ENCODE measurements at regions not wholly inside any gene's neighbourhood (a gene's known extent, or its start where the extent isn't known, plus 50 kb on each side); places are given as distances from the start of the nearest gene placed in this dataset.

DNA sequence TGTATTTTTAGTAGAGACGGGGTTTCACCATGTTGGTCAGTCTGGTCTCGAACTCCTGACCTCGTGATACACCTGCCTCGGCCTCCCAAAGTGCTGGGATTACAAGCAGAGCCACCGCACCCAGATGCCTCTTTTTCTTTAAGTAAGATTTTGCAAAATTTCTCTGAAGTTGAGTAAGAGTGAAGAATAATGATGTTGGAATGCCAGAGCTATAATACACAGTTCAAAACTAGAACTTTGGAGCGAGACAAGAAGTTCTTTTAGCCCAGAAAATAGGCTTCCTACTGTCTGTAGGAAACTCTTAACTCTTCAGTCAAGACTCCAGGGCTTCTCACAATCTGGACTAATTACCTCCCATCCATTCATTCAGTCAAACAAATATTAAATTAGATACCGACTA lies 51.4 kb downstream of the MARCHF4 start:
- no peak for DNase-seq (ENCODE audit: low read depth in 4 of 4, low spot score in 3 of 4)

DNA sequence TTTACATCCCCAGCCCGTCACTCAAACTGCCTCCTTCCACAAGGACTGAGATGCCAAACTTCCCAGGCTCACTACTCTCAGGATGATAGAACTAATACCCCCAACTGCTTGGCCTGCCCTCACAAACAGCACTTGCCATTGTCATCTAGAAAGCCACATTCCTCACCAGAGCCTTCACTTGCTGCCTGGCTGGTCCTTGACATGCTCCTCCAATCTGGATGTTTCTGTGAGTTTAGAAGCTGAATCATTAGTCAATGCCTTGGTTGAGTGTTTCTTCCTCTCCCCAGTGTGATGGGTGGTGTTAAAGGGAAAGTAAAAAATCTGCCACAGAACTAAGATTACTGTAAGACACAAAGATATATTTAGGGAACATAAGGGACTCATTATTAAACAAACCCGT lies 52.5 kb downstream of the MARCHF4 start:
- DNase-seq (ENCODE audit: low read depth in 4 of 4, low spot score in 3 of 4), result no peak

DNA sequence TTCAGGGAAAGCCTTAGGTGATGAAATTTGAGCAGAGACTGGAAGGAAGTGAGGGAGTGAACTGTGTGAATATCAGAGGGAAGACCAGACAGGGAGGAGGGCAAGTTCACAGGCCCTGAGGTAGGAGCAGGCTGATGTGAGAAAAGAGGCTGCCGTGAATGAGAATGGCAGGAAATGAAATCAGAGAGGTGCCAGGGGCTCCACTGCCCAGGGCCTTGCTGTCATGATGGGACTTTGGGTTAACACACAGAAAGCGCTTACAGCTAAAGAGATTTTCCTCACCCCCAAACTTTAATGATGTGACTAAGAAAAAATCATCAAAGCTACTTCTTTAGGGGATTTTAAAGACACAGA lies 53.8 kb downstream of the MARCHF4 start:
- DNase-seq (ENCODE audit: low read depth in 4 of 4, low spot score in 3 of 4), result no peak

DNA sequence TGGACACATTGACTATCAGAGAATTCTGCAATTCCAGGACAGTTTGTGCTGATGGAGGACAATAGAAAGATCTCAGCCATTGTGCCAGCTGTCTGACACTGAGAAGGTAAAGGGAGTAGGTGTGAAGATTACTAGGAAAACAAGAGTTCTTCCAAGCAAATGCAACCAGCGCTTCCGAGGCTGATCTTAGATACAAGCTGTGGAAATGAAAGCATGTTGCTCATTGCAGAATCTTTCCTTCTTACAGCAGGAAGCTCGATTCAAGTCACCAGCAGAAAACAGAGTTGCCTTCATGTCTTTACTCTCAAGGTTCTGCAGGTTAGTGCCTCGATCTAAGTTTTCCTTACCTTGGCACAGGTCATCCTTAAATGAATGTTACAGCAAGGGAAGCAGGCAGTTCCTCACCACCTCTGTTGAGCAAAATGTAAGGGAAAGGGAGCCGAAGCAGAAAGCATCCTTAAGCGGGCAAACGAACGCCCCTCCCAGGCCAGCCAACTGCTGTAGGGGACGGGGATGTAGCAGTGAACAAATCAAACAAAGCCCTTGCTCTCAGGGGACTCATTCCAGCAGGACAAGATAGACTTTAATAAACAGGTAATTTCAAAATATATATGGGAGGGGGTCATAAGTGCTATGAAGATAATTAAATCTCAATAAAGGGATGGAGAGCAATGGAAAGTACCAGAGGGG lies 54.3 kb downstream of the MARCHF4 start:
- no peak for DNase-seq (ENCODE audit: low read depth in 4 of 4, low spot score in 3 of 4)

DNA sequence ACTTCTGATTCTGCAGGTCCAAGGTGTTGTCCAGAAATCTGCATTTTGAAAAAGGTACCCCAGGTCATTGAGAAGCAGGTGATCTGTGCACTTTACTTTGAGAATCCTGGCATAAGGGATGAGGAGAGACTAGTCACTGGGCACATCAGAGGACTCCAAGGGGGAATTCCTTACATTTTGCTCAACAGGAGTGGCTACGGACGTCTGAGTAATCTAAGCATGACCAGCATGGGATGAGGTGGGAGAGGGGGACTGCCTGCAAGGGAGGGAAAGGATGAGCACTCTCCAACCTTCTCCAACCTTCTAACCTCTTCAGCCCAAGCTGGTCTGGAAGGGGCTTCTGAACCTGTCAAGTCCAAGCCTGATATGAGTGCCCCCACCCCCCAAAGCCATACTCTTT lies 55.5 kb downstream of the MARCHF4 start:
- no peak for DNase-seq (ENCODE audit: low read depth in 4 of 4, low spot score in 3 of 4)

DNA sequence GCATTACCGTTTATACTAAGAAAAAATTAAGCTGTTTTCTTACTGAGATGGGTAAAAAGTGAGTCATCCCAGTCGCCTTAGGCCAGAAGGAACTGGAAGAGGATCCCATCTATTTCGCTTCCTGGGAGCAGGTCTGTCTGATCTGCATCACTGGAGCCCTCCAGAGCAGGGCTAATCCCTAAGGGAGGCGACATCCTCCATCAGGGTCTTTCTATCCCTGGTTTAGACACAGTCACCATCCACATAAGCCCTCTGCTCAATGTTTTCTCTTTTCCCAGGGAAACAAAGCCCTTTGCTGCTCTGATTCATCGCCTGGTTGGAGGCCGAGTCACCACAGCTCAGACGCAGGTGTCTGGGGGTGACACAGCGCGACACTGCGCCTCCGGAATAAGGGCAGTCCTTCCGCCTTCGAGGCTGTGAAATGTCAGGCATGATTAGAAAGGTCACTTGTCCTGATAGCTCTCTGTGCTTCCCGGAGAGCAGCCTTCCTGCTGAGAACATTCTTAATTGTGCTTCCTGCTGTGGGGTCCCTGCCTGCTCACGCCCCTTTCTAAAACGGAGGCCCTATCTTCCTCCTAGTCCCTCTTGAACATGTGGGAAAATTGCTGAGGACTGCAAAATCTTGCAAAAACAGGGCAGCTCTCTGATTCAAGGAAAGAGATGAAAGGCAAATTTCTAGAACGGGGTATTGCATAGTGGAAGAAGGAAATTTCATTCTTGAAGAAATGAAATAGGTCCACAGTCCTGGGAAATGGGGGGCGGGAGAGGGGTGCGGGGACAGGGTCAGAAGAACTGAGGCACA lies 56.3 kb downstream of the MARCHF4 start:
- DNase-seq (ENCODE audit: low read depth in 4 of 4, low spot score in 3 of 4), result no peak

DNA sequence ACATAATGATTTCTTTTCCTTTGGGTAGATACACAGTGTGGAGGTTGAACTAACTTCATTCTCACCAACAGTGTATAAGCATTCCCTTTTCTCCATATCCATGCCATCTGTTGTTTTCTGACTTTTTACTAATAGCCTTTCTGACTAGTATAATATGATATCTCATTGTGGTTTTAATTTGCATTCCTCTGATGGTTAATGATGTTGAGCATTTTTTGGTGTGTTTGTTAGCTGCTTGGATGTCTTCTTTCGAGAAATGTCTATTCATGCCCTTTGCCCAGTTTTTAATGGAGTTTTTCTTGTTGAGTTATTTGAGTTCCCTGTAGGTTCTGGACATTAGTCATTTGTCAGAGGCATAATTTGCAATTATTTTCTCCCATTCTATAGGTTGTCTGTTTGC lies 59.8 kb downstream of the MARCHF4 start:
- DNase-seq (ENCODE audit: low read depth in 4 of 4, low spot score in 3 of 4), result no peak

DNA sequence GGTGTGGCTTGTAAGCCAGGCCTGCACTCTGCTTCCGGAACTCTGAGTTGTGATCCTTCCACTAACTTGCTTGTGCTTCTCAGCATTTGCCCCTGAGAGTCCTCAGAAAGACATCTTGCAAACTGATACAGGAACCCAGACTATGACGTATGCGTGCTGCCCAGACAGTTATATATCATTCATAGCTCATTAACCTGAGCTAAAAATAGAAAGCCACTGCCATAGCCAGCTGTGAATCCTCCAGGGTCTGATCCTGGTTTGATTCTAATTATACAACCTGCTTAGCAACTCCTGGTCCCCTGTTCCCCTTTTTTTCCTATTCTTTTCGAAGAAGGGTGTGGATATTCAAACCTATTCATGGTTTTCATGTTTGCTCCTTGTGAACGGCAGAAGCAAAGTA lies 63.7 kb downstream of the MARCHF4 start:
- DNase-seq (ENCODE audit: low read depth in 4 of 4, low spot score in 3 of 4), result peak; percentile 37 to 66 (median 64)

DNA sequence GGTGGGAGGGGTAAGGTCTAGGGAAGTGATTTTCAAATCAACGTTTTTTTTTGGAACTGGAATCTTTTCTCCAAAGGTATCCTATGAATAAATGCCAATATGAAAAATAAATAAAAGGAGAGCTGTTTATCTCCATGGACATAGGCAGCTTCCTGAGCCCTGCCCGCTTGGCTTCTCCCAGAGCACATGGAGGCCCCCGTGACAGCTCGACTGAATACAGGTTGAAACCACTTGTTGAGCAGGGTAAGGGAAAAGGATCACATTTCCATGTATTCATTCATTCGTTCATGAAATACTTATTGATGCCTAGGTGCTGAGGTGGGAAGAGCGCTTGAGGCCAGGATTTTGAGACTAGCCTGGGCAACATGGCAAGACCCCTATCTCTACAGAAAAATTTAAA lies 64.8 kb downstream of the MARCHF4 start:
- DNase-seq (ENCODE audit: low read depth in 4 of 4, low spot score in 3 of 4), result no peak

DNA sequence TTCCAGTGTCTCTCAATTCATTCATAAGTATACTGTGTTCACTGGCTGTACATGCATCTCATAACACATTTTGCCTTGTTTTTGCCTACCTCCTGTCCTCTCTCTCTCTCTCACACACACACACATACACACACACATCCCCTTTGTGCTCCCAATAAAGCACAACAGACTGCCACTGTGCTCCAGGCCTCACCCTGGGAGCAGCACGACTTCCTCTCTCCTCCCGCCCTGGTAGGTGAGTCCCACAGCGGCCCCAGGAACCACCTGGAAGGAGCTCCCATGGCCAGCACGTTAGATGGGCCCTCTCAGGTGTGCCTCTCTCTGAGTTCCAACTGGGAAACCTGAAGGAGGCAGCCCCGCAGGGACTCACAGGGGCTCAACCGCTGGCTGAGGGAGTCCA lies 65.4 kb downstream of the MARCHF4 start:
- no peak for DNase-seq (ENCODE audit: low read depth in 4 of 4, low spot score in 3 of 4)

DNA sequence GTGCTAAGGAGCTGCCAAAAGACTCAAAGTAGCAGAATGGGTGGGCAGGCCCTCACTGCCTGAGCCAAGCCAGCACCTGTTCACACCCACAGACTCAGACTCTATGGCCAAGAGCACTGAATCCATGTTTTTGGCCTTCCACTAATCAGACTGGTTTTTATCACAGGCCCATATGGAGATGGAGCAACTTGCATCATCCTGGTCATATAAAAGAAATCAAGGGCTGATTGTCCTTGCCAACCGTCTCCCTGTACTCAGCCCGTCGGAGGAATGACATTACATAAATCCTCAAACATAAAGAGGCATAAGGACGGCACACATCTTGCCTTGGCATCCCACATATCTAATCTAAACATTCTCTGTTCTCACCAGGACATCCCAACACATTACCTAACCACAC lies 66.7 kb downstream of the MARCHF4 start:
- no peak for DNase-seq (ENCODE audit: low read depth in 4 of 4, low spot score in 3 of 4)

DNA sequence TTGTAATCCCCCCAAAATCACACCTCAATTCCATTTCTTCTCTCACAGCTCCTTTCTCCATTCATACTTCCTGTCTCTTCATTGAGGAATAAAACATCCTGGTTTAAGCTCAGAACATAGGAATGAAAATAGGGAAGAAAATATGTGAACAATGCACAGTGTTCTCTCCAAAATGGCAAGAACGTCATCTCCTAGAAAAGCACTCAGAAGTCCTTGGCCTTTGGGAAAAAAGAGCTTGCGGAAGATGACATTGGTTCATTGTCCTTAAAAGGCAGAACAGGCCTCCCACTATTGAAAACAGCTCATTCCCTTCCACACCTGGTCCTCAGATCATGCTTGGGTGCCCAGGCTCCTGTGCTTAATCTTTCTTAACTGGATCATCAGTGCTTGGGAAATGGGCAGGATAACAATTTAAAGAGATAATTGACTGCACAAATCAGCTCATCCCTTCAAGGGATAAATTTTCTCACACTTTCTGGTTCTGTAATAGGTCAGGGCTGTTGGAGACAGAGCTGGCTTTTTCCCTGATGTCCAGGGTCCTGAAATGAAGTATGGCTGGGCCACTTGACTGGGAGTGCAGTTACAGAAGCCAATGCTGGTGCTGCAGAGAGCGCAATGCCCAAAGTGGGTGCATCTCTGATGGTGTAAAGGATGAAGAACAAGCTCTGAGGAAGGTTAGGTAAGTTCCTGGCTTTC lies 69.2 kb downstream of the MARCHF4 start:
- no peak for DNase-seq (ENCODE audit: low read depth in 4 of 4, low spot score in 3 of 4)

DNA sequence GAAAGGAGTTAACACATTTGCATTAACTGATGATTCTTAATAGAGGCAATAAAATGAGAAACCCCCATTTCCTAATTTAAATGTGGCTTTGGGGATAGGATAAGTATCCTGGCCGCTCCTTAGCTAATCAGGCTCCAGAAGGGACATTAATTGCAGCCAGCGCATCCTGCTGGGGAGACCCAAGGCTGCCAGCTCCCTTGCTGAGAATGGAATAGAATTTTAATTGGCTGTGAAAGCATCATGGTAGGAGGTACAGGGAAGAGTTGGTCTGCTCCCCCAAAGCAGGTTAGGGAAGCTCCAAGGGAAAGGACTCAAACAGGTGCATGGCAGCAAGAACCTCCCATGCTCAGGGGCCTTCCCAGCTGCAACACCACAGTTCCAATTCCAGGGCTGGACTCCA lies 71.4 kb downstream of the MARCHF4 start:
- DNase-seq (ENCODE audit: low read depth in 4 of 4, low spot score in 3 of 4), result no peak

DNA sequence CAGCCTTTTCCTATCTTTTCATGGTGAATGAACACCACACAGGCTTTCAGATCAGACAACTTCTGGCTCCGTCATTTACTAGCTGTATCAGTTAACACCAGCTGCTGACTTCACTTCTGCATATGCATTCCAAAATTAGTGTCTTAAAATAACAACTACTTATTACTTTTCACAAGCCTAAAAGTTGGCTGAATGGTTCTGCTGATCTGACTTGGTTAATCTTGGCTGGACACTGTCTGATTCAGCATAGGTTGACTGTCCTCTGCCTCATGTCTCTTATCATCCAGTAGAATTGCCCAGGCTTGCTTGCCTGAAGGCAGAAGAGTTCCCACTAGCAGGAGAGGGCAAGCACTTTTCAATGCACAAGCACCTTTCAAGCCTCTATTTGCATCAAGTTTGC lies 72.7 kb downstream of the MARCHF4 start:
- DNase-seq (ENCODE audit: low read depth in 4 of 4, low spot score in 3 of 4), result no peak

DNA sequence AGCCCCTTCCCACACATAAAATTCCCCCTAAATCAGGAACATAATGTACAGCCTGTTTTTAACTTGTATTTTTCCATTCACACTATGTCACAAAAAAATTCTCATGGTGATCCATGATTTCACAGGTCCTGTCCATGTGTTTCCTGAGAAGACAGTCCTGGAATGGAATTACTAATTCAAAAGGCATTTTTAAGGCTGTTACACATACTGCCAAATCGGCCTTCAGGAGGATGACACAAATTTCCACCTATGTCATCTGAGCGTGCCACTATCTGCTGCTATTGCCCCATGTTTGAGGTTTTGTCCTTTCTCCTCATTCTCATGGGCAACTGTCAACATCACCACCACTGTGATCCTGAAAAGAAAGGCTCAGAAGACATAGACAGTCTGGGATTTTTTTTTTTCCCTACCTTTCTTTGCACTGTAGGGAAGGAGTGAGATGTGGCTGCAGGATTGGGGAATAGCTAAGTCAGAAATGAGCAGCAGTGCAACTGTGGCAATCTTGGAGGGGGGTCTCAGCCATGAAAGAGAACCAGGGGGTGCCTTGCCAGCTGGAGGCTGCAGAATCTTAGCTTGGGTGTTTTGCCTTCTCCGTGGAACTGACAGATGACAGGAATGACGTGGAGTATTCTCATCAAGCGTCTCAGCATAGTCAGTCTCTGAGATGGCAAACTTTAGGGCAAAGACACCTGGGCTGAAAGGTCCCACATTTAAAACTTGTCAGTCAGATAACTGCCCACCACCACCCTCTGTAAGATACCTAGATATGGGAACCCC lies 73.4 kb downstream of the MARCHF4 start:
- no peak for DNase-seq (ENCODE audit: low read depth in 4 of 4, low spot score in 3 of 4)

DNA sequence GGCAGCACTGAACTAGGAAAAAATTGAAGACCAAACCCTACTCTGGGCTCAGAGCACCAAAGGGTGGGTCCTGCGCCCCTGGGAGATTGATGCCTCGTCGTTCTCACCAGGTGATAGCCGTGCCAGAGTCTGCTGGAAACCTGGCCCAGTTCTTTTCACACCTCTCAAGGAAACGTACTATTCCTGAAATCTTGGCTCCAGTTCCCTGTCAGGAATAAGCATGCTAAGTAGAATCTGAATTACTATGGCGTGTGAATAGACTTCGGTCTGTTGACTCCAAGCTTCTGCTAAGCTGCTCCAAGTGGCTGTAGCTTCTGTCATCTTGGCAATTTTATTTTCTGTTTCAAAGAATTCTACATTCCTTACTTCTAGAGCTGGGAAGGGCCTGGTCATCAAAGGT lies 75.4 kb downstream of the MARCHF4 start:
- no peak for DNase-seq (ENCODE audit: low read depth in 4 of 4, low spot score in 3 of 4)

DNA sequence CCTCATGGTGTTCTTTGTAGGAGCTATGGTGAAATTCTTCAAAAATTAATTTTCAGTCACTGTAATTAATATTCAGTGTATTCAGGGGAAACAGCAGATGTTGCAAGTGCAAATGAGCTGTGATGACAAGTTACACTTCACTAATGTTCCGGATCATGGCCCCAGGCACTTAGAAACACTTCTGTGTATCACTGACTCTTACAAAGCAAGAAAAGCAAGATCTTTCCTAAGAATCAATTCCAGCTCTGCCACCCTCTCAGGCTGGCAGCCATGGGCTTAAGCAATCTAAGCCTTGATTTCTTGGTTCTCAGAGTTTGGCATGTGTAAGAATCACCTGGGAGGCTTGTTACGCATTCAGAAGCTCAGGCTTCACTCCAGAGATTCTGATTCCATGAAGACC lies 78.0 kb downstream of the MARCHF4 start:
- no peak for DNase-seq (ENCODE audit: low read depth in 4 of 4, low spot score in 3 of 4)

DNA sequence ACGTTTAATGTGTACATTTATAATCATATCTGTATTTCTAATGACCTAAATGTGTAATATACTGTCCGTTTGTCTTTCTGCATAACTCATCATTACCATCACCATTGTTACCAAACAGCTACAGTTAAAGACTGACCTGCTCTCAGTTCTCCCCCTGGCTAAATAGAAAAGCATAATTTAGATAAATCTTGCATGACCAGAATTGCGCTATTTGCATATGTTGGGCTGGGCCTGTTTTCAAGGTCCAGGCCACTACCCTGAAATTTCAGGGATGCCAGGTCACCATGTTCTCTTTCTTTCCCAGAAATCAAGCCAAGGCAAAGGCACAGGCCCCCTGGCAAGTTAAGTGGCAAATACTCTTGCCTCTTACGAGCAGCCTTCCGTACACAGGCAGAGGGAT lies 78.4 kb downstream of the MARCHF4 start:
- DNase-seq (ENCODE audit: low read depth in 4 of 4, low spot score in 3 of 4), result no peak

DNA sequence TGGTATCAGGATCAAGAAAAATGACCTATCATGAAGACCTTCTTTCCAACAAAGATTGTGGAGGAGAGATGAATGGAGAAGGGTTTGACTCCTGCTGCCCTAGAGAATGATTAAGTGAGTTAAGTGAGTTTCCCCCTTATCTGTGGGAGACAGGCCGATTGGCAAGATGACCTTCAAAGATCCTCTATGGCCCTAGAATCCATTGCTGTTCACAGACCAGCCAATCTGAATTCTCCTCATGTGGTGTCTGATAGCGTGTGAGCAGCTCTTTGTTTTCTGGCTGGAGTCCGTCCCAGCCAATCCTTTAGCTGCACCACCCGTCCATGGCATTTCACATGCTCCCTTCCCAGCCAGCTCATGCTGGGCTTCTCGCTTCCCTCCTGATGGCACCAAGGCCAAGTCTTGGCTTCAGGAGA lies 79.4 kb downstream of the MARCHF4 start:
- DNase-seq (ENCODE audit: low read depth in 4 of 4, low spot score in 3 of 4), result no peak

DNA sequence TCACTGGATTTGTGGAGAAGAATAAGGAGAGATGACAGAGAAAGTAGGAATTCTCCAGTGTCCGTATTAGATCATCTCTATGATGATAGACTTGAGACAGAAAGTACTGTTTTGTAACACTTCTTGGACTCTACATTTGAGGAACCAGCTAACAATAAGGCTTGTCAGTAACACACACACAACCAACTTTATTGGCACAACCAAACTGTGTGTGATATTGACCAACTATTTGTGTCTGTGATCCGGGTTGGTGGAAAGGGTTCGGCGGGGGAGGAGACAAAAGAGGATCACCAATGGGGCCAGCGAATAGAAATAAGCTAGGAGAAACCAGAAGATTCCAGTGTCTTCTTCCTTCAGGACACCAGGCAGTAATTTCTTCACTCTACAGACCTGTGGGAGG lies 79.8 kb downstream of the MARCHF4 start:
- DNase-seq (ENCODE audit: low read depth in 4 of 4, low spot score in 3 of 4), result no peak

DNA sequence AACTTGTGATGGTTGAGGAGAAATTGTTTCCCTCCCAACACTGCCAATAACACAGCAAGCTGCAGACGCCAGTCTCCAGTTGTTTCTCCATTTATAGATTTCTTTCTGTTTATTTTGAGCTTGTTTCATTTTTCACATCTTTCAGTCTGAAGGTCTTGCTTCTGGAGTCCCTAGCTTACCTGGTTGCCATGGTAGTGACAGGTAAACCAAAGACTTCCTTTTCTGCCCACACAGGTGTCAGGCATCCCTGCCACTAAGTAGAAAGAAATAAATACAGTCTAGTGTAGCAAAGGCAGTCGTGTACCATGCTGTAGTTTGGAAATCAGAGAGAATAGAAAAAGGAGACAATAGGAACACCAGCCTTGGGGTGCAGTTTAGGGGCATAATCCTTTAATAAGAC lies 82.8 kb downstream of the MARCHF4 start:
- DNase-seq (ENCODE audit: low read depth in 4 of 4, low spot score in 3 of 4), result no peak

All from right renal pelvis (tissue), 4 donors.